GM23338 (cell line): ENCODE measurements at regions not wholly inside any gene's neighbourhood (a gene's known extent, or its start where the extent isn't known, plus 50 kb on each side); places are given as distances from the start of the nearest gene placed in this dataset.

Experiments
- ATAC-seq: fragments of 200-7000 bp; cut with Tn5 transposase; 3 replicates; pipeline ENCODE4 v1.9.1; 2020
- DNase-seq: peaks from one replicate; pipeline ENCODE4 v3.0.0-alpha.2; 2015; ENCODE audit warnings: low spot score
- H2AFZ ChIP-seq: fragments of 200-600 bp; sonication (generic); 2 replicates; pipeline ENCODE4 v1.8.0; 2016; ENCODE audit warnings: antibody characterized with exemption, mild to moderate bottlenecking, moderate library complexity
- H3F3A ChIP-seq: fragments of 200-600 bp; sonication (generic); replicated peaks from 2 replicates; pipeline ENCODE4 v1.8.0; 2017; ENCODE audit warnings: antibody characterized with exemption, mixed run types, low read depth
- H3K27ac ChIP-seq: fragments of 200-600 bp; sonication (generic); 2 replicates; pipeline ENCODE4 v1.6.1; 2016; ENCODE audit warnings: low read depth
- H3K27me3 ChIP-seq: fragments of 200-600 bp; sonication (generic); 2 replicates; pipeline ENCODE4 v1.8.0; 2016; ENCODE audit warnings: mild to moderate bottlenecking, mixed run types, moderate library complexity; ENCODE audit not compliant: insufficient read depth
- H3K36me3 ChIP-seq: fragments of 200-600 bp; sonication (generic); 2 replicates; pipeline ENCODE4 v1.8.0; 2016; ENCODE audit warnings: mild to moderate bottlenecking; ENCODE audit not compliant: insufficient read depth
- H3K4me1 ChIP-seq: fragments of 200-600 bp; sonication (generic); 2 replicates; pipeline ENCODE4 v1.8.0; 2016; ENCODE audit warnings: mild to moderate bottlenecking, moderate library complexity; ENCODE audit not compliant: insufficient read depth
- H3K4me2 ChIP-seq: fragments of 200-600 bp; sonication (generic); 2 replicates; pipeline ENCODE4 v1.7.1; 2017; ENCODE audit warnings: mixed run types
- H3K4me3 ChIP-seq: fragments of 200-600 bp; sonication (generic); 2 replicates; pipeline ENCODE4 v1.6.1; 2016; ENCODE audit warnings: mixed run types
- H3K79me2 ChIP-seq: fragments of 200-600 bp; sonication (generic); replicated peaks from 2 replicates; pipeline ENCODE4 v1.8.0; 2017; ENCODE audit warnings: mild to moderate bottlenecking; ENCODE audit not compliant: insufficient read depth
- H3K9me2 ChIP-seq: fragments of 200-600 bp; sonication (generic); 2 replicates; pipeline ENCODE4 v1.8.0; 2017; ENCODE audit not compliant: insufficient read depth
- H4K20me1 ChIP-seq: fragments of 200-600 bp; sonication (generic); replicated peaks from 2 replicates; pipeline ENCODE4 v1.8.0; 2017; ENCODE audit warnings: mild to moderate bottlenecking; ENCODE audit not compliant: insufficient read depth
- H3K27ac Mint-ChIP-seq: 2 replicates; pipeline ENCODE4 v1.8.0; 2020; ENCODE audit warnings: inconsistent platforms, mild to moderate bottlenecking, moderate library complexity, mixed read lengths
- H3K27me3 Mint-ChIP-seq: 3 replicates; pipeline ENCODE4 v1.8.0; 2022; ENCODE audit warnings: low read depth, mild to moderate bottlenecking, moderate library complexity, mixed read lengths, inconsistent platforms; ENCODE audit not compliant: insufficient read depth, poor library complexity
- H3K36me3 Mint-ChIP-seq: 3 replicates; pipeline ENCODE4 v1.8.0; 2021; ENCODE audit warnings: low read depth, mild to moderate bottlenecking, inconsistent platforms, moderate library complexity, mixed read lengths
- H3K4me1 Mint-ChIP-seq: 3 replicates; pipeline ENCODE4 v1.8.0; 2020; ENCODE audit warnings: mild to moderate bottlenecking, inconsistent platforms, mixed read lengths
- H3K4me3 Mint-ChIP-seq: 3 replicates; pipeline ENCODE4 v1.8.0; 2021; ENCODE audit warnings: moderate library complexity, mild to moderate bottlenecking, inconsistent platforms, mixed read lengths
- H3K9me3 Mint-ChIP-seq: 3 replicates; pipeline ENCODE4 v1.8.0; 2020; ENCODE audit warnings: moderate library complexity, mild to moderate bottlenecking, inconsistent platforms, mixed read lengths
- CREB1 ChIP-seq: fragments of 250-450 bp; sonication (Bioruptor Pico); IDR thresholded peaks from 2 replicates; pipeline ENCODE4 v1.5.0; 2020; ENCODE audit warnings: low read depth, mild to moderate bottlenecking, moderate library complexity
- EZH2 ChIP-seq: fragments of 200-600 bp; sonication (generic); IDR thresholded peaks from one replicate; pipeline ENCODE4 v1.8.0; 2017; ENCODE audit warnings: antibody characterized with exemption, mild to moderate bottlenecking, low read depth; ENCODE audit not compliant: unreplicated experiment
- JUNB ChIP-seq: IDR thresholded peaks from one replicate; pipeline ENCODE4 v1.6.1; 2016; ENCODE audit warnings: antibody characterized with exemption; ENCODE audit not compliant: unreplicated experiment
- NANOG ChIP-seq: IDR thresholded peaks from 2 replicates; pipeline ENCODE4 v1.6.1; 2016; ENCODE audit warnings: antibody characterized with exemption, borderline replicate concordance
- POLR2AphosphoS5 ChIP-seq: IDR thresholded peaks from 2 replicates; pipeline ENCODE4 v1.6.1; 2016; ENCODE audit warnings: antibody characterized with exemption, low read depth
- STAT1 ChIP-seq: IDR thresholded peaks from one replicate; pipeline ENCODE4 v1.6.1; 2016; ENCODE audit warnings: antibody characterized with exemption; ENCODE audit not compliant: unreplicated experiment
- ZNF114 ChIP-seq: fragments of 250-450 bp; sonication (Bioruptor Pico); IDR thresholded peaks from 2 replicates; pipeline ENCODE4 v1.5.0; 2020; ENCODE audit warnings: mild to moderate bottlenecking, moderate library complexity
- ZNF331 ChIP-seq: fragments of 250-450 bp; sonication (Bioruptor Pico); IDR thresholded peaks from 2 replicates; pipeline ENCODE4 v1.5.0; 2020; ENCODE audit warnings: low read depth, mild to moderate bottlenecking, moderate library complexity
- TF ChIP-seq, protein P1 (sequence below): fragments of 250-450 bp; sonication (Bioruptor Pico); IDR thresholded peaks from 2 replicates; pipeline ENCODE4 v1.5.0; 2020; ENCODE audit warnings: mild to moderate bottlenecking, moderate library complexity
- TF ChIP-seq, protein P2 (sequence below), 2 experiments: fragments of 200-600 bp in 1 of 2; sonication (generic) in 1 of 2; conservative IDR thresholded peaks; 2 replicates each; pipeline versions ENCODE4 v1.5.1 to v1.6.1; 2016 to 2017; ENCODE audit warnings: antibody characterized with exemption in 2 of 2, low read depth in 2 of 2, mild to moderate bottlenecking in 2 of 2, moderate library complexity in 1 of 2
- TF ChIP-seq, protein P3 (sequence below): IDR thresholded peaks from one replicate; pipeline ENCODE4 v1.6.1; 2018; ENCODE audit warnings: antibody characterized with exemption; ENCODE audit not compliant: unreplicated experiment
- TF ChIP-seq, protein P4 (sequence below): IDR thresholded peaks from 2 replicates; pipeline ENCODE4 v1.6.1; 2016; ENCODE audit warnings: antibody characterized with exemption

DNA sequence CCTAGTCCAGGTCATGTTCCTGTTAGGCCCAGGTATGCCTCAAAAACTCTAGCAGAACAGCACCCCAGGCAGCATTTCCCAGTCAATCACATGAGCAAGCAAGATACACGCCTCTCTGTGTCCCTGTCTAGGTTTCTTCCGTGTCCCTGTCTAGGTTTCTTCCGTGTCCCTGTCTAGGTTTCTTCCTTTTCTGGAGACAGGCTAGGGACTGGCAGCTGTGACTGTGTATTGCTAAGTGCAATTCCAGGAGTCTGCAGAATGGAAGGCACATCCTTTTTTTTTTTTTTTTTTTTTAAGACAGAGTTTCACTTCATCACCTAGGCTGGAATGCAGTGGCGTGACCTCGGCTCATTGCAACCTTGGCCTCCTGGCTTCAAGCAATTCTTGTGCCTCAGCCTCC, 77.6 kb downstream of the SETD4 start:
- Histone ChIP-seq H3K27me3 (no peaks in the 10 kb centered on the region), H3K79me2 (no peaks in the 10 kb centered on the region), H3K4me2 (no peak overlapping the region), H4K20me1 (no peaks in the 10 kb centered on the region), H3K9me2 (no peaks in the 10 kb centered on the region), H2AFZ (no peak overlapping the region), H3K27ac (no peak overlapping the region), H3F3A (no peaks in the 10 kb centered on the region), H3K36me3 (no peaks in the 10 kb centered on the region), H3K4me1 (no peaks in the 10 kb centered on the region), H3K4me3 (no peak overlapping the region)
- Mint-ChIP-seq H3K4me1 (no peaks in the 10 kb centered on the region), H3K9me3 (peaks cover 20% of the 10 kb centered on the region), H3K36me3 (no peaks in the 10 kb centered on the region), H3K27ac (no peak overlapping the region), H3K4me3 (no peak overlapping the region), H3K27me3 (peaks cover 2% of the 10 kb centered on the region)
- TF ChIP-seq ZNF331 (no peak), CREB1 (no peak), POLR2AphosphoS5 (no peak), STAT1 (no peak), JUNB (no peak), EZH2 (no peak), NANOG (no peak), ZNF114 (CRISPR knock-in tag) (no peak)
- TF ChIP-seq, protein P1, sequence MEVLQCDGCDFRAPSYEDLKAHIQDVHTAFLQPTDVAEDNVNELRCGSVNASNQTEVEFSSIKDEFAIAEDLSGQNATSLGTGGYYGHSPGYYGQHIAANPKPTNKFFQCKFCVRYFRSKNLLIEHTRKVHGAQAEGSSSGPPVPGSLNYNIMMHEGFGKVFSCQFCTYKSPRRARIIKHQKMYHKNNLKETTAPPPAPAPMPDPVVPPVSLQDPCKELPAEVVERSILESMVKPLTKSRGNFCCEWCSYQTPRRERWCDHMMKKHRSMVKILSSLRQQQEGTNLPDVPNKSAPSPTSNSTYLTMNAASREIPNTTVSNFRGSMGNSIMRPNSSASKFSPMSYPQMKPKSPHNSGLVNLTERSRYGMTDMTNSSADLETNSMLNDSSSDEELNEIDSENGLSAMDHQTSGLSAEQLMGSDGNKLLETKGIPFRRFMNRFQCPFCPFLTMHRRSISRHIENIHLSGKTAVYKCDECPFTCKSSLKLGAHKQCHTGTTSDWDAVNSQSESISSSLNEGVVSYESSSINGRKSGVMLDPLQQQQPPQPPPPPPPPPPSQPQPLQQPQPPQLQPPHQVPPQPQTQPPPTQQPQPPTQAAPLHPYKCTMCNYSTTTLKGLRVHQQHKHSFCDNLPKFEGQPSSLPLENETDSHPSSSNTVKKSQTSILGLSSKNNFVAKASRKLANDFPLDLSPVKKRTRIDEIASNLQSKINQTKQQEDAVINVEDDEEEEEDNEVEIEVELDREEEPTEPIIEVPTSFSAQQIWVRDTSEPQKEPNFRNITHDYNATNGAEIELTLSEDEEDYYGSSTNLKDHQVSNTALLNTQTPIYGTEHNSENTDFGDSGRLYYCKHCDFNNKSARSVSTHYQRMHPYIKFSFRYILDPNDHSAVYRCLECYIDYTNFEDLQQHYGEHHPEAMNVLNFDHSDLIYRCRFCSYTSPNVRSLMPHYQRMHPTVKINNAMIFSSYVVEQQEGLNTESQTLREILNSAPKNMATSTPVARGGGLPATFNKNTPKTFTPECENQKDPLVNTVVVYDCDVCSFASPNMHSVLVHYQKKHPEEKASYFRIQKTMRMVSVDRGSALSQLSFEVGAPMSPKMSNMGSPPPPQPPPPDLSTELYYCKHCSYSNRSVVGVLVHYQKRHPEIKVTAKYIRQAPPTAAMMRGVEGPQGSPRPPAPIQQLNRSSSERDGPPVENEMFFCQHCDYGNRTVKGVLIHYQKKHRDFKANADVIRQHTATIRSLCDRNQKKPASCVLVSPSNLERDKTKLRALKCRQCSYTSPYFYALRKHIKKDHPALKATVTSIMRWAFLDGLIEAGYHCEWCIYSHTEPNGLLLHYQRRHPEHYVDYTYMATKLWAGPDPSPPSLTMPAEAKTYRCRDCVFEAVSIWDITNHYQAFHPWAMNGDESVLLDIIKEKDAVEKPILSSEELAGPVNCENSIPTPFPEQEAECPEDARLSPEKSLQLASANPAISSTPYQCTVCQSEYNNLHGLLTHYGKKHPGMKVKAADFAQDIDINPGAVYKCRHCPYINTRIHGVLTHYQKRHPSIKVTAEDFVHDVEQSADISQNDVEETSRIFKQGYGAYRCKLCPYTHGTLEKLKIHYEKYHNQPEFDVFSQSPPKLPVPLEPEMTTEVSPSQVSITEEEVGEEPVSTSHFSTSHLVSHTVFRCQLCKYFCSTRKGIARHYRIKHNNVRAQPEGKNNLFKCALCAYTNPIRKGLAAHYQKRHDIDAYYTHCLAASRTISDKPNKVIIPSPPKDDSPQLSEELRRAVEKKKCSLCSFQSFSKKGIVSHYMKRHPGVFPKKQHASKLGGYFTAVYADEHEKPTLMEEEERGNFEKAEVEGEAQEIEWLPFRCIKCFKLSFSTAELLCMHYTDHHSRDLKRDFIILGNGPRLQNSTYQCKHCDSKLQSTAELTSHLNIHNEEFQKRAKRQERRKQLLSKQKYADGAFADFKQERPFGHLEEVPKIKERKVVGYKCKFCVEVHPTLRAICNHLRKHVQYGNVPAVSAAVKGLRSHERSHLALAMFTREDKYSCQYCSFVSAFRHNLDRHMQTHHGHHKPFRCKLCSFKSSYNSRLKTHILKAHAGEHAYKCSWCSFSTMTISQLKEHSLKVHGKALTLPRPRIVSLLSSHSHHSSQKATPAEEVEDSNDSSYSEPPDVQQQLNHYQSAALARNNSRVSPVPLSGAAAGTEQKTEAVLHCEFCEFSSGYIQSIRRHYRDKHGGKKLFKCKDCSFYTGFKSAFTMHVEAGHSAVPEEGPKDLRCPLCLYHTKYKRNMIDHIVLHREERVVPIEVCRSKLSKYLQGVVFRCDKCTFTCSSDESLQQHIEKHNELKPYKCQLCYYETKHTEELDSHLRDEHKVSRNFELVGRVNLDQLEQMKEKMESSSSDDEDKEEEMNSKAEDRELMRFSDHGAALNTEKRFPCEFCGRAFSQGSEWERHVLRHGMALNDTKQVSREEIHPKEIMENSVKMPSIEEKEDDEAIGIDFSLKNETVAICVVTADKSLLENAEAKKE (CRISPR knock-in tag) = no peak
- TF ChIP-seq, protein P2, sequence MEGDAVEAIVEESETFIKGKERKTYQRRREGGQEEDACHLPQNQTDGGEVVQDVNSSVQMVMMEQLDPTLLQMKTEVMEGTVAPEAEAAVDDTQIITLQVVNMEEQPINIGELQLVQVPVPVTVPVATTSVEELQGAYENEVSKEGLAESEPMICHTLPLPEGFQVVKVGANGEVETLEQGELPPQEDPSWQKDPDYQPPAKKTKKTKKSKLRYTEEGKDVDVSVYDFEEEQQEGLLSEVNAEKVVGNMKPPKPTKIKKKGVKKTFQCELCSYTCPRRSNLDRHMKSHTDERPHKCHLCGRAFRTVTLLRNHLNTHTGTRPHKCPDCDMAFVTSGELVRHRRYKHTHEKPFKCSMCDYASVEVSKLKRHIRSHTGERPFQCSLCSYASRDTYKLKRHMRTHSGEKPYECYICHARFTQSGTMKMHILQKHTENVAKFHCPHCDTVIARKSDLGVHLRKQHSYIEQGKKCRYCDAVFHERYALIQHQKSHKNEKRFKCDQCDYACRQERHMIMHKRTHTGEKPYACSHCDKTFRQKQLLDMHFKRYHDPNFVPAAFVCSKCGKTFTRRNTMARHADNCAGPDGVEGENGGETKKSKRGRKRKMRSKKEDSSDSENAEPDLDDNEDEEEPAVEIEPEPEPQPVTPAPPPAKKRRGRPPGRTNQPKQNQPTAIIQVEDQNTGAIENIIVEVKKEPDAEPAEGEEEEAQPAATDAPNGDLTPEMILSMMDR (conservative IDR thresholded peaks at IDR 0.05; ENCODE audit: low read depth in 2 of 2) = no peak
- TF ChIP-seq, protein P3, sequence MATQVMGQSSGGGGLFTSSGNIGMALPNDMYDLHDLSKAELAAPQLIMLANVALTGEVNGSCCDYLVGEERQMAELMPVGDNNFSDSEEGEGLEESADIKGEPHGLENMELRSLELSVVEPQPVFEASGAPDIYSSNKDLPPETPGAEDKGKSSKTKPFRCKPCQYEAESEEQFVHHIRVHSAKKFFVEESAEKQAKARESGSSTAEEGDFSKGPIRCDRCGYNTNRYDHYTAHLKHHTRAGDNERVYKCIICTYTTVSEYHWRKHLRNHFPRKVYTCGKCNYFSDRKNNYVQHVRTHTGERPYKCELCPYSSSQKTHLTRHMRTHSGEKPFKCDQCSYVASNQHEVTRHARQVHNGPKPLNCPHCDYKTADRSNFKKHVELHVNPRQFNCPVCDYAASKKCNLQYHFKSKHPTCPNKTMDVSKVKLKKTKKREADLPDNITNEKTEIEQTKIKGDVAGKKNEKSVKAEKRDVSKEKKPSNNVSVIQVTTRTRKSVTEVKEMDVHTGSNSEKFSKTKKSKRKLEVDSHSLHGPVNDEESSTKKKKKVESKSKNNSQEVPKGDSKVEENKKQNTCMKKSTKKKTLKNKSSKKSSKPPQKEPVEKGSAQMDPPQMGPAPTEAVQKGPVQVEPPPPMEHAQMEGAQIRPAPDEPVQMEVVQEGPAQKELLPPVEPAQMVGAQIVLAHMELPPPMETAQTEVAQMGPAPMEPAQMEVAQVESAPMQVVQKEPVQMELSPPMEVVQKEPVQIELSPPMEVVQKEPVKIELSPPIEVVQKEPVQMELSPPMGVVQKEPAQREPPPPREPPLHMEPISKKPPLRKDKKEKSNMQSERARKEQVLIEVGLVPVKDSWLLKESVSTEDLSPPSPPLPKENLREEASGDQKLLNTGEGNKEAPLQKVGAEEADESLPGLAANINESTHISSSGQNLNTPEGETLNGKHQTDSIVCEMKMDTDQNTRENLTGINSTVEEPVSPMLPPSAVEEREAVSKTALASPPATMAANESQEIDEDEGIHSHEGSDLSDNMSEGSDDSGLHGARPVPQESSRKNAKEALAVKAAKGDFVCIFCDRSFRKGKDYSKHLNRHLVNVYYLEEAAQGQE = no peak
- TF ChIP-seq, protein P4, sequence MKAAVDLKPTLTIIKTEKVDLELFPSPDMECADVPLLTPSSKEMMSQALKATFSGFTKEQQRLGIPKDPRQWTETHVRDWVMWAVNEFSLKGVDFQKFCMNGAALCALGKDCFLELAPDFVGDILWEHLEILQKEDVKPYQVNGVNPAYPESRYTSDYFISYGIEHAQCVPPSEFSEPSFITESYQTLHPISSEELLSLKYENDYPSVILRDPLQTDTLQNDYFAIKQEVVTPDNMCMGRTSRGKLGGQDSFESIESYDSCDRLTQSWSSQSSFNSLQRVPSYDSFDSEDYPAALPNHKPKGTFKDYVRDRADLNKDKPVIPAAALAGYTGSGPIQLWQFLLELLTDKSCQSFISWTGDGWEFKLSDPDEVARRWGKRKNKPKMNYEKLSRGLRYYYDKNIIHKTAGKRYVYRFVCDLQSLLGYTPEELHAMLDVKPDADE = no peak
- DNase-seq (no peak), ATAC-seq (no peak)
